ENCODE measurements at regions not wholly inside any gene's neighbourhood (a gene's known extent, or its start where the extent isn't known, plus 50 kb on each side); places are given as distances from the start of the nearest gene placed in this dataset.

- no peak for TF ChIP-seq CTCF (IDR thresholded peaks at IDR 0.05)
- no peak for TF ChIP-seq POLR2A (IDR thresholded peaks at IDR 0.05)
Measured at GRCh38 chr13:65240773-65241172, 1989.4 kb downstream of the PCDH9 start.

All from gastroesophageal sphincter (tissue), 3 donors.